ENCODE measurements at regions not wholly inside any gene's neighbourhood (a gene's known extent, or its start where the extent isn't known, plus 50 kb on each side); places are given as distances from the start of the nearest gene placed in this dataset.
"Not testable (repeated sequence)": the region's sequence is repeated elsewhere in the genome, so short reads cannot be mapped to it uniquely, and the experiment has no call there.

DNA sequence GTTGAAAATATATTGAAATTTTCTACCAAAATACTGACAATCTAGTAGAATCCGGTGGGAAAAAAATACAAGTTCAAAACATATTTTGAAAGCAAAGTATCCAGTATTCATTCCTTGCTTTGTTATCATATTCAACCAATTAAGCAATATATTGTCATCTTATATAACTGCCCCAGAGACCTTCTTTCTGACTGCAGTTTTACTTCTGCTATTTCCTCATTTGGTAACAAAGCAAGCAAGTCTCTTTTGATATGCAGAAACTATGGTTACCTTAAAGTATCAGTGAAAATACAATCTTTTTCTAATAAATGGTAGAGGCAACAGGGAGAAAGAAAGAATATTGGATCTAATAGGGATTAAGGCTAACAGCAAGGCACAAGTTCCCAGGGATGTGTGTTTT is 663.7 kb upstream of the MEF2C start:
- DNase-seq (ENCODE audit: low spot score), result no peak

- no peak for DNase-seq (ENCODE audit: low spot score)
Observed at GRCh38 chr5:89545626-89546025, 662.6 kb upstream of the MEF2C start.

- no peak for DNase-seq (ENCODE audit: low spot score)
Observed at GRCh38 chr5:89545076-89545475, 662.1 kb upstream of the MEF2C start.

GRCh38 chr5:89542736-89543135 is 659.8 kb upstream of the MEF2C start:
- DNase-seq (ENCODE audit: low spot score), result no peak

- no peak for DNase-seq (ENCODE audit: low spot score)
Observed at GRCh38 chr5:89537800-89538199, 654.8 kb upstream of the MEF2C start.

DNA sequence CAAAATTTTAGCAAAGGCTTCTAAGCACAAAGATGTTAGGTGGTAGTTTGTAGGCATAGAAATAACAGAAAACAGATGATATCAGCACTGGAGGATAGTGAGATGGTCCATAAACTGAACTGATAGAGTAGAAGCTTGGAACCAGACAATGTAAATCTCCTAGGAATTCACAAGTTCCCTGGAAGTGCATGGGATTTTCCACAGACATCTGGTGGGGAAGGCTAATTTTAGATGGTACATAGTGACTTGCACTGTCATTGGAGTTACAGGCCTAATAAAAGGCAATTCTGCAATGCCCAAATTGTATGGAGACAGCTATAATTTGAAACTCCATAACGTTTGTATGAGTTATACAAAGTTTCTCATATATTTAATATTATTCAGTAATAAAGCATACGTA is 653.0 kb upstream of the MEF2C start:
- no peak for DNase-seq (ENCODE audit: low spot score)

DNA sequence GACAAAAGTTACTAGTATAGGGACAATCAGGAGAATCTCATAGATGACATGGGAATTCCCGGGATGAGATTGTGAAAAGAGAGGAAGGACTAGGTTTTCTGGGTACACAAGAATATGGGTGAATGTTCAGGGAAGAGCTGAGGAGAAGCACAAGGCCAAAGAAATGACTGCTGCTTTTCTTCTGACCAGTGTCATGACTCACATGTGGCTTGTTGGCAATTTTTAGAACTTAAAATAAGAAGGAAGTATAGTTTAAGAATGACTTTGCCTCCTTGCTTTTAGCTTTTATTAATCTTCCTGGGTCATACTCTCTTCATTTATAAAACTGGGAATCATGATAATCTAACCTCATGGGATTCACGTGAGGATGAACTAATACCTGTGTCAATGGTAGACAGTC is 652.4 kb upstream of the MEF2C start:
- no peak for DNase-seq (ENCODE audit: low spot score)

- DNase-seq (ENCODE audit: low spot score), result no peak
Observed at GRCh38 chr5:89534331-89534730, 651.3 kb upstream of the MEF2C start.

DNA sequence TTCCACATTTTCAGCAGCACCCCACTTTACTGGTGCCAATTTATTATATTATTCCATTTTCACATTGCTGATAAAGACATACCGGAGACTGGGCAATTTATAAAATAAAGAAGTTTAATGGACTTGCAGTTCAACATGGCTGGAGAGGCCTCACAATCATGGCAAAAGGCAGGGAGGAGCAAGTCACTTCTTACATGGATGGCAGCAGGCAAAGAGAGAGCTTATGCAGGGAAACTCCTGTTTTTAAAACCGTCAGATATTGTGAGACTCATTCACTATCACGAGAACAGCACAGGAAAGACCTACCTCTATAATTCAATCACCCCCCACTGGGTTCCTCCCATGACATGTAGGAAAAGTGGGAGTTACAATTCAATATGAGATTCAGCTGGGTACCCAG is 641.8 kb upstream of the MEF2C start:
- no peak for DNase-seq (ENCODE audit: low spot score)

DNA sequence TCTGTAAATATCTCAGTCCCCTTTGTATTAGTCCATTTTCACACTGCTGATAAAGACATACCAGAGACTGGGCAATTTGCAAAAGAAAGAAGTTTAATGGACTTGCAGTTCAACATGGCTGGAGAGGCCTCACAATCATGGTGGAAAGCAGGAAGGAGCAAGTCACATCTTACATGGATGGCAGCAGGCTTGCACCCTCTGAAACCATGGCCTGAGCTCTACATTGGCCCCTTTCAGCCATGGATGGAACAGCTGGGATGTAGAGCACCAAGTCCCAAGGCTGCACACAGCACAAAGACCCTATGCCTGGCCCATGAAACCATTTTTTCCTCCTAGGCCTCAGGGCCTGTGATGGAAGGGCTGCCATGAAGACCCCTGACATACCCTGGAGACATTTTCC is 640.9 kb upstream of the MEF2C start:
- DNase-seq (ENCODE audit: low spot score), result not testable (repeated sequence)

DNA sequence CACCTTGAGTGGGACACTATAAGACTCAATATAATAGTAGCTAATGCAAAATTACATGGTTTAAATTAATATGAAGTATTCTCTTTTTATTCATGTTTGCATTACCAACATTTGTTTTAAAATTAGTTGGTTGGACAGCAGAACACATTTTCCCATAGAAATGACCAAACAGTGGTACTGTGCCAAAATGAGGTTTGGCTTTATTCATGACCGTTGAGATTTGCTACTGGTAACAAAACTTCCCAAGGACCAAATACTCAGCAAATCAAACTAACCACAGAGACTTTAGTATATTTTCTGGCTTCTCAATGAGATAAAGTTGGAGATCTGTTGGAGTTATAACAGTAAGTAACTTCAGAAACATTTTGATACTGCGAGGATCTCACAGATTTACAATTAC is 637.8 kb upstream of the MEF2C start:
- DNase-seq (ENCODE audit: low spot score), result no peak

DNA sequence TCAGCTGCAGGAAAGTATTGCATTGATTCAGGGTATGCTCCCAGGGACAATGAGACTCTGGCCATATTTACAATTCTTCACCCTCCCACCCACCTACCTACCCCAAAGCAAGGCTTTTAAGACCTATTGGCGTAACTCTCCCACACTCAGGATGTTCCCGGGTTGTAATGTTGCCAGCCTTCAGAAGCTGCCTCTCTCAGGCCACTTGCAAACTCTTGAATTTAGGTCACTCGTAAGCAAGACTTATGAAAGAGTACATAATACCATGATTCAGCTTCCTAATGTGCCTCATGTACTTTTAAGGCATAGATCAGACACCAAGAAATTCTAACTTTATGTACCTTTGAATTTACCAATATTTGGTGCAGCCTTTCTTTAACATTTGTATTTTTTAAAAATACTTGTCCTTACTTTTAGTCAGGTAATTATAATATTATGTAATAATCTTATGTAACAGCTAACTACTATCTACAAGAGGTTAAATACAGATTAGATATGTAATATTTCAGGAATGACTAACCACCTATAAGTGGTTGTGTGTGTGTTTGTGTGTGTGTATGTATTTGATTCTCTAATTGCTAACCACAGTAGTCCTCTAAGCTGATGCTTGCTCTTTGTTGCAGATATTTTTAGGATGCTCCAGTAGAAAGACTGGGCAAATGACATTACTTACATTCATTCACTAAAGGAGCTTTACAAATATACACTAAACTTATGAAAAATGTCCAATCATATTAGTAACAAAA is 630.5 kb upstream of the MEF2C start:
- no peak for DNase-seq (ENCODE audit: low spot score)

DNA sequence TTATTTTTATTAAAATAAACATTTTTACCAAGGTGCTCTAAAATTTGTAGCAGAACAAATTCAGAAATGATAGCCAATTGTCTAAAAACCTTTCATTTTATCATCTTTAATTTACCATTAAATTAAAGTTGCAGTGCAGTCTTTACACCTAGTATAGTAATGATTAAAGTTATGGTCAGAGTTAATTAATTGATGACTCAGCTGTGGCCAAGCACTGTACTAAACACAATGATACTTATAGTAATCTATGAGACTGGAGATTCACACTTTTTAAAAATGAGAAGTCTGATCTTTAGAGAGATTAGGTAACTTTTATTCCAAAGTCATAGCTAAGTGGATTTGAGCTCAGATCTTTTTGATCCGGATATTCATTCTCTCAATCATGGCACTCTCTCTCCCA is 621.1 kb upstream of the MEF2C start:
- DNase-seq (ENCODE audit: low spot score), result no peak

DNA sequence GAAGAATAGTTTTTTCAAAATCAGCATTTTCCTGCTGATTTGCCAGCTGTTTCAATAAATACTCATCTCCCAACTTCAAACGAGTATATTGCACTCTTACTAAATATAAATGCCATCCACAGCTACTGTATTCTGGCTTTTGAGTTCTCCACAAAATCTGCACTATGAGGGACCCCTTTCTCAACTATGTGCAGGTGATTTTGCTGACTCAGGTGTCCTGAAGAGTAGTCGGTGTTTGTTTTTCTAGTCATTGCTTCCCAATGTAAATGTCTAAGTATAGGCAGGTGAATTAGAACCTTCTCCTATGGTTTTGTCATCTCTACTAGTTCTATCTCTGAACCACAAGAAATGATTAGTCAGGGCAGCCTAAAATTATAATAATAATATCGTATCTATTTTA is 616.8 kb upstream of the MEF2C start:
- no peak for DNase-seq (ENCODE audit: low spot score)

DNA sequence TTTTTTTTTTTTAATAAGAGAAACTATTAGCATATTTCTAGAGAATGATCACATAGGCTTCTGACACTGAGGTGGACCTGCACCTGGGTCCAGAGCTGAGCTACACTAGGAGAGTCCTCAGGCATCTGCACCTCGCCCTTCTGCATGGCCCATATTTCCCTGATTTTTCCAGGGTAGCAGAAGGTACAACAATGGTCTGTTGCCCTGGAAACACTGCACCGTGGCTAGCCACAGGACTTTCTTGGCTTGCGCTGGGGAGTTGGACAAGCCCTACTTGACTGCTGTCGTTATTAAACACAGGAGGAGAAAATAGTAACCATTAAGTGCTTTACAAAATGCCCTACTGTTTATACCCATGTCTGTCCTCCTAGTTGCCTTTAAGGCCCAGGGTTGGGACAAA is 615.7 kb upstream of the MEF2C start:
- no peak for DNase-seq (ENCODE audit: low spot score)

DNA sequence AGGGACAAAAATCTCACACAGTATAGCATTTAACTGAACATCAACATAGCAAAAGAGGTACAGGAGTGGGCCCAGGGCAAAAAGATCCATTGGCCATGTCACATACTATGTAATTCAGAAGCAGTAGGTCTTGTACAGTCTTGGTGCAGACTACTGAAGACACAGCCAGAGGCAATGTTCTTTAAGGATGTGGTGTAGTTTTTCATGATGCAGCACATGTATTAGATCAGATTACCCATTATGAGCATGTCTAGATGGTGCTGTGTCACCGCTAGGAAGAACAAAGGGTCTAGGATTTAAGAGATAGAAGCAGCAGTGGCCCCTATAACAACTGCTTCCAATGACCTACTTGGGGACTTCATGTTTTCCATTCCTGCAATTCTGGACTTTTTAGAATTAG is 610.4 kb upstream of the MEF2C start:
- DNase-seq (ENCODE audit: low spot score), result no peak

DNA sequence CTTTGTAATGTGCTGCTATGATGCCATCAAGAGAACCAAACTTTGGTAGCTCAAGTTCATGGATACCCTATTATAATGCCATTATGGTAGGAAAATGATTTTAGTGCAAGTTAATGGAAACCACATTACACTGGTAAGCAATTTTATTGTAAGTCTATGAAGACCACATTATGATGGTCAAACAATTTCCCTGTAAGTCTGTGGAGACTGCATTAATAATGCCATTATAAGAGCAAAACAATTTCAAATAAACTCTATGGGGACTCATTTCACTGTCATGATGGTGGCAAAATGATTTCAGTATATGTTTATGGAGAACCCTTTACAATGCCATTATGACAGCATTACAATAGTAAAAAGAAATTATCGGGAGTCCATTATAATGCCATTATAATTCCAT is 602.0 kb upstream of the MEF2C start:
- no peak for DNase-seq (ENCODE audit: low spot score)

DNA sequence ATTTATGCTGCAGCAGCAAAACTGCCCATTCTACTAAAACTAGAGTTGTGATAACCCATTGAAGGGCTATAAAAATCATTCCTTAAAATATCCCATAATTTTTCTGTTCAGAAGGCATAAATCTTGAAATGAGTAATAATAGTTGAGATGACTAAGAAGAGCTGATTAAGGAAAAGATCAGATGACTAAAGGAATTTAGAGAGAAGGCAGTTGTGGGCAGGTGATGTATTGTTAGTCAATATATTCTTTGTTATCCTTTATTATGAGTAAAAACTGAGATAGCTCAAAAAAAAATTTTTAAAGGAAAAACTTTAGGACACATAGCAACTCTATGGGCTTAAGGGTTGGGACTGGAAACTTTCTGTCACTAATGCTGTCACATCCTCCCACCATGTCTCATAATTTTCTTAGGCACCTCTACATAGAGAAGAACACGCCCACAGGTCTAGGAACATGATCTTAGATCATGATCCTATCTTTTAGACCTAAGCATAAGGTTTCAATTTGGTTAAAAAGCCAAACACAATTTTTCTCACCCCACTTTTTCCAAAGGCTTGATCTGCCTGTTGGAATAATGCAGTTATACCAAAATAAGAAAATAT is 597.5 kb upstream of the MEF2C start:
- DNase-seq (ENCODE audit: low spot score), result peak; percentile 6

- DNase-seq (ENCODE audit: low spot score), result no peak
Observed at GRCh38 chr5:89478851-89479250, 595.9 kb upstream of the MEF2C start.

DNA sequence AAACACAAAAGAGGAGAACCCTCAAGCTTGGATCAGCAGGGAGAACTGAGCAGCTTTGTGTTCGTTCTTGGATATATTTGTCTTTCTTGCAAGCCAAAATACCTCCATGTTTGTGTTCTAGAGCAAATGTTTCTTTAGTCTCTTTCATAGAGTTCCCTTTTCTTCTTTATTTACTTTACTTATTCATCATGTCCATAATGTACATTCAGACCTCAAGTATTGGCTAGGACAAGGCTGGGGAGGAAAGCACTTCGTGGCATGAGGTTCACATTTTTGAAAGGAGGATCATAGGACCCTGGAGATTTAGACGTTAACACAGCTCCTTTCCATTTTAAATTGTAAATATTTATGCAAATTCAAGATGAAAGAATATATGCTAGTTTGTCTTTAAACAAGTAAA is 590.2 kb upstream of the MEF2C start:
- no peak for DNase-seq (ENCODE audit: low spot score)

DNA sequence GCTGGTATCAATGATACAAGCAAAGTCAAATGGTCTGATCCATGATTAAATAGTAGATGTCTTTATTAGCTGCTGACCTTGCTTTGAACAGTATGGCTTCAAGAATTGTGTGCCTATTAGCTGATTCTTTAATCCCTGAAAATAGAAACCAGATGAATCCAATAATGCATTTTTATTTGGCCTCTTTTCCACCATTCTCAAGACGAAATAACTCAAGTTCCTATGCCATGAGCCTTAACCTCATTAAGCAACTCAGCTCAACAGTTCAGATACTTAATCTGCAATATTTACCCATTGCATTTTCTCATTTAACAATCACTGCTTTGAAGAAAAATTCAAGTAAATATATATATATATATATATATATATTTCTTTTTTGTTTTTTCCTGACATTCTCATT is 588.6 kb upstream of the MEF2C start:
- no peak for DNase-seq (ENCODE audit: low spot score)

GRCh38 chr5:89471115-89471514 is 588.1 kb upstream of the MEF2C start:
- no peak for DNase-seq (ENCODE audit: low spot score)

- no peak for DNase-seq (ENCODE audit: low spot score)
Observed at GRCh38 chr5:89470658-89471057, 587.7 kb upstream of the MEF2C start.

- DNase-seq (ENCODE audit: low spot score), result no peak
Observed at GRCh38 chr5:89458332-89458656, 575.3 kb upstream of the MEF2C start.

Measured in AG08396 (cell line).